ENCODE measurements at regions not wholly inside any gene's neighbourhood (a gene's known extent, or its start where the extent isn't known, plus 50 kb on each side); places are given as distances from the start of the nearest gene placed in this dataset.
A peak's percentile ranks its signal among the peaks of the same experiment; 100 is the strongest.

GRCh38 chr18:76679945-76680344 is 142.4 kb upstream of the ZNF236 start:
- DNase-seq, result no peak

- DNase-seq, result no peak
Measured at GRCh38 chr18:76679259-76679658, 143.1 kb upstream of the ZNF236 start.

GRCh38 chr18:76678248-76678647 is 144.1 kb upstream of the ZNF236 start:
- no peak for DNase-seq

GRCh38 chr18:76674596-76674995 is 147.8 kb upstream of the ZNF236 start:
- no peak for DNase-seq

- DNase-seq, result no peak
Measured at GRCh38 chr18:76673281-76674185, 148.8 kb upstream of the ZNF236 start.

GRCh38 chr18:76672627-76673026 is 149.7 kb upstream of the ZNF236 start:
- DNase-seq, result no peak

- no peak for DNase-seq
Measured at GRCh38 chr18:76670564-76671288, 151.6 kb upstream of the ZNF236 start.

- DNase-seq, result no peak
Measured at GRCh38 chr18:76668546-76668945, 153.8 kb upstream of the ZNF236 start.

GRCh38 chr18:76668119-76668518 is 154.2 kb upstream of the ZNF236 start:
- no peak for DNase-seq

GRCh38 chr18:76667603-76668002 is 154.8 kb upstream of the ZNF236 start:
- DNase-seq, result no peak

GRCh38 chr18:76662626-76663025 is 159.7 kb upstream of the ZNF236 start:
- no peak for DNase-seq

GRCh38 chr18:76660571-76661192 is 161.7 kb upstream of the ZNF236 start:
- no peak for DNase-seq

GRCh38 chr18:76658627-76659026 is 163.6 kb upstream of the ZNF516 start:
- peak; percentile 40 for DNase-seq

GRCh38 chr18:76657911-76658470 is 162.9 kb upstream of the ZNF516 start:
- no peak for DNase-seq

GRCh38 chr18:76656925-76657827 is 162.1 kb upstream of the ZNF516 start:
- DNase-seq, result no peak

GRCh38 chr18:76654577-76654976 is 159.5 kb upstream of the ZNF516 start:
- DNase-seq, result no peak

- no peak for DNase-seq
Measured at GRCh38 chr18:76647322-76647721, 152.3 kb upstream of the ZNF516 start.

GRCh38 chr18:76644580-76644979 is 149.5 kb upstream of the ZNF516 start:
- DNase-seq, result no peak

- no peak for DNase-seq
Measured at GRCh38 chr18:76643996-76644395, 149.0 kb upstream of the ZNF516 start.

- DNase-seq, result no peak
Measured at GRCh38 chr18:76643199-76643598, 148.2 kb upstream of the ZNF516 start.

GRCh38 chr18:76640438-76640837 is 145.4 kb upstream of the ZNF516 start:
- DNase-seq, result no peak

- no peak for DNase-seq
Measured at GRCh38 chr18:76634564-76634963, 139.5 kb upstream of the ZNF516 start.
